ENCODE measurements at regions not wholly inside any gene's neighbourhood (a gene's known extent, or its start where the extent isn't known, plus 50 kb on each side); places are given as distances from the start of the nearest gene placed in this dataset.

DNA sequence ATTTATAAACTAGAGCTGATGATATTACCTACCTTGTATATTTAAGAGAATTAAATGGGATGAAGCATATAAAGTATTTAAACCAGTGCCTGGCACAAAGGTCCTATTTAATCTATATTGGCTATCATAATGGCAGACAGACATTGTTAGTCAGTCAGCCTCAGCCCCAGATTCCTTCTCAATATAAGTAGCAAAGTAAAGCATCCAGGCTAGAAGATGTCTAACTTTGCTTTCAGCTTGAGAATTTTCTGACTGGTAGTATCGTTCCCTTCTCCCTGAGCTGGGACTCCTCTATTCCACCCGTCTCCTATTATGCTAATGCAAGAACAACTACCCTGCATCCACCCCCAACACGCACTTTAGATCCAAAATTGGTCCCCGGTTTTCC is 215.7 kb upstream of the SIX2 start:
- no peaks in the 10 kb centered on the region for H3K36me3 ChIP-seq
- intact Hi-C loops (cut with DNase I): no loop called here
- no peaks in the 10 kb centered on the region for H3K9me3 ChIP-seq
- peak; percentile 34 for DNase-seq (ENCODE audit: extremely low spot score)
- no peak for TF ChIP-seq POLR2A (IDR thresholded peaks at IDR 0.05; ENCODE audit: low read depth)
- TF ChIP-seq POLR2AphosphoS5 (IDR thresholded peaks at IDR 0.05): no peak
- TF ChIP-seq, protein P1, sequence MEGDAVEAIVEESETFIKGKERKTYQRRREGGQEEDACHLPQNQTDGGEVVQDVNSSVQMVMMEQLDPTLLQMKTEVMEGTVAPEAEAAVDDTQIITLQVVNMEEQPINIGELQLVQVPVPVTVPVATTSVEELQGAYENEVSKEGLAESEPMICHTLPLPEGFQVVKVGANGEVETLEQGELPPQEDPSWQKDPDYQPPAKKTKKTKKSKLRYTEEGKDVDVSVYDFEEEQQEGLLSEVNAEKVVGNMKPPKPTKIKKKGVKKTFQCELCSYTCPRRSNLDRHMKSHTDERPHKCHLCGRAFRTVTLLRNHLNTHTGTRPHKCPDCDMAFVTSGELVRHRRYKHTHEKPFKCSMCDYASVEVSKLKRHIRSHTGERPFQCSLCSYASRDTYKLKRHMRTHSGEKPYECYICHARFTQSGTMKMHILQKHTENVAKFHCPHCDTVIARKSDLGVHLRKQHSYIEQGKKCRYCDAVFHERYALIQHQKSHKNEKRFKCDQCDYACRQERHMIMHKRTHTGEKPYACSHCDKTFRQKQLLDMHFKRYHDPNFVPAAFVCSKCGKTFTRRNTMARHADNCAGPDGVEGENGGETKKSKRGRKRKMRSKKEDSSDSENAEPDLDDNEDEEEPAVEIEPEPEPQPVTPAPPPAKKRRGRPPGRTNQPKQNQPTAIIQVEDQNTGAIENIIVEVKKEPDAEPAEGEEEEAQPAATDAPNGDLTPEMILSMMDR (IDR thresholded peaks at IDR 0.05): no peak
- no peak for TF ChIP-seq EP300 (IDR thresholded peaks at IDR 0.05)
- 80% methylated on average over 4 of the region's 4 CpGs for WGBS
- H3K4me3 ChIP-seq: no peak overlapping the region
- H3K4me1 ChIP-seq: no peaks in the 10 kb centered on the region
- peaks cover 0 to 36% (median 0%) of the 10 kb centered on the region in 4 donors for H3K27me3 ChIP-seq
- H3K27ac ChIP-seq (replicated peaks in 1 of 4): no peak overlapping the region

DNA sequence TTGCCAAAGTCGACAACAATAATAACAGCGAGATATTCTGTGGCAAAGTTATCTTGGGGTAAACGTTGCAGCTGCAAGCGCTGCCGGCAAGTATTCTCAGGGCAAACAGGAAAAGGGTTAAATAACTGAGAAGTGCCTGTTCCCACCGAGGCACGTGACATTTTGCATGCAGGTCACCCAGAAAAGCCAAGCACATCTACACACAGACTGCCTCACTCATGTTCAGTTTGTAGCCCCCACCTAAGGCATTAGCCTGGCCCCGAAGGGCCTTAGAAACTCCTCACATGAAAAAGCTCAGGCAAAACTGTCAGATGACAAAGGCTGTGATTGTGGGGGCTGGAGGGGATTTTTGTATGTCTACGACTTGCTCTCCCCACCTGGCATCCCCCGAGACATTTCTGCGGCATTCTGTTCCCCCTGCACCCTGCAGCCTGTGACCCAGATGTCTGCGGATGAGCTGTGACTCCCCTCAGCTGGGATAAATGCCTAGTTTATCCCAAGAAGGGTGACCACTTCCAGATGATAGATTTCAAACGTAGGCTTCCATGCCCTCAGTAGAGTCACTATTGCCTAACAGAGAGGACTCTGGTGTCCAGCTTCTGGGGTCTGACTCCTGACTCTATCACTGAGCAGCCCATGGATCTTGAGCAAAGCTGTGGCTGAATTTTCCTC is 215.2 kb upstream of the SIX2 start:
- 43% methylated on average over 13 of the region's 13 CpGs for WGBS
- H3K27me3 ChIP-seq: peaks cover 0 to 41% (median 0%) of the 10 kb centered on the region in 4 donors
- TF ChIP-seq EP300 (IDR thresholded peaks at IDR 0.05) (no peak), POLR2AphosphoS5 (IDR thresholded peaks at IDR 0.05) (no peak), POLR2A (IDR thresholded peaks at IDR 0.05; ENCODE audit: low read depth) (no peak)
- TF ChIP-seq, protein P1 (IDR thresholded peaks at IDR 0.05): no peak
- H3K9me3 ChIP-seq: no peaks in the 10 kb centered on the region
- no peaks in the 10 kb centered on the region for H3K36me3 ChIP-seq
- H3K4me1 ChIP-seq: no peaks in the 10 kb centered on the region
- no peak overlapping the region for H3K27ac ChIP-seq (replicated peaks in 1 of 4)
- intact Hi-C loops (cut with DNase I): no loop called here
- no peak overlapping the region for H3K4me3 ChIP-seq
- DNase-seq (ENCODE audit: extremely low spot score): peak; percentile 77

GRCh38 chr2:45223531-45223930 is 214.3 kb upstream of the SIX2 start:
- no peak overlapping the region for H3K4me3 ChIP-seq
- H3K36me3 ChIP-seq: no peaks in the 10 kb centered on the region
- H3K9me3 ChIP-seq: no peaks in the 10 kb centered on the region
- DNase-seq (ENCODE audit: extremely low spot score): peak; percentile 86
- intact Hi-C loops (cut with DNase I): no loop called here
- no peaks in the 10 kb centered on the region for H3K4me1 ChIP-seq
- TF ChIP-seq POLR2A (IDR thresholded peaks at IDR 0.05; ENCODE audit: low read depth): no peak
- TF ChIP-seq EP300 (IDR thresholded peaks at IDR 0.05): no peak
- TF ChIP-seq, protein P1 (IDR thresholded peaks at IDR 0.05): no peak
- TF ChIP-seq POLR2AphosphoS5 (IDR thresholded peaks at IDR 0.05): no peak
- no peak overlapping the region for H3K27ac ChIP-seq (replicated peaks in 1 of 4)
- H3K27me3 ChIP-seq: peaks cover 0 to 42% (median 0%) of the 10 kb centered on the region in 4 donors
- 75% methylated on average over 8 of the region's 8 CpGs for WGBS

DNA sequence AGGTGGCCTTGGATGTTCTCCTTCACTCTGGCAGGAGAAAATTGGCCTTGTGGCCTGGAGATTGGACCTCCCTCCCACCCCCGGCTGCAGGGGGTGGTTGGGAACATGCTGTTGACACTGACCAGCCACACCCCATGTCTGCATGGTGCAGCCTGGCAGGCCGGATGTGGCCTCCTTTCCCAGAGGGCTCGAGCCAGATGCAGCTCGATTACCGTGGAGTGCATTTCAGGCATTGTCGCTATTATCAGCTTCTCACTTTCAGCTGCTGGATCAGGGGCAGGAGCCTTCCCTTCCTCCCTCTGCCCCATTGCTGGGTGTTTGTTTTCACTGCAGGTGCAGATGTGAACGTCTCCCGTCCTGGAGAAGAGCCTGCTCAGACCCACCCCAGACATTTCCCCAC is 211.0 kb upstream of the SIX2 start:
- intact Hi-C loops (cut with DNase I): no loop called here
- Histone ChIP-seq H3K4me1 (no peaks in the 10 kb centered on the region), H3K27ac (replicated peaks in 1 of 4) (no peak overlapping the region), H3K9me3 (peaks cover 0 to 3% (median 0%) of the 10 kb centered on the region in 4 donors), H3K4me3 (no peak overlapping the region), H3K36me3 (no peaks in the 10 kb centered on the region), H3K27me3 (peaks cover 0 to 42% (median 0%) of the 10 kb centered on the region in 4 donors)
- 55% methylated on average over 8 of the region's 8 CpGs for WGBS
- TF ChIP-seq POLR2A (IDR thresholded peaks at IDR 0.05; ENCODE audit: low read depth): no peak
- TF ChIP-seq EP300 (IDR thresholded peaks at IDR 0.05): no peak
- no peak for TF ChIP-seq POLR2AphosphoS5 (IDR thresholded peaks at IDR 0.05)
- TF ChIP-seq, protein P1 (IDR thresholded peaks at IDR 0.05): no peak
- no peak for DNase-seq (ENCODE audit: extremely low spot score)

- no peak for DNase-seq (ENCODE audit: extremely low spot score)
- H3K9me3 ChIP-seq: peaks cover 0 to 3% (median 0%) of the 10 kb centered on the region in 4 donors
- no peaks in the 10 kb centered on the region for H3K4me1 ChIP-seq
- H3K27ac ChIP-seq (replicated peaks in 1 of 4): no peak overlapping the region
- intact Hi-C loops (cut with DNase I): no loop called here
- no peak for TF ChIP-seq POLR2AphosphoS5 (IDR thresholded peaks at IDR 0.05)
- TF ChIP-seq, protein P1 (IDR thresholded peaks at IDR 0.05): no peak
- TF ChIP-seq EP300 (IDR thresholded peaks at IDR 0.05): no peak
- no peak for TF ChIP-seq POLR2A (IDR thresholded peaks at IDR 0.05; ENCODE audit: low read depth)
- no peaks in the 10 kb centered on the region for H3K36me3 ChIP-seq
- 57% methylated on average over 3 of the region's 3 CpGs for WGBS
- no peak overlapping the region for H3K4me3 ChIP-seq
- H3K27me3 ChIP-seq: peaks cover 0 to 42% (median 0%) of the 10 kb centered on the region in 4 donors
Observed at GRCh38 chr2:45218931-45219339, 209.7 kb upstream of the SIX2 start.

Data from esophagus muscularis mucosa (tissue), 4 donors.